Right cardiac atrium (tissue), 5 donors: ENCODE measurements at regions not wholly inside any gene's neighbourhood (a gene's known extent, or its start where the extent isn't known, plus 50 kb on each side); places are given as distances from the start of the nearest gene placed in this dataset.

ENCODE experiments used
- ATAC-seq, 2 donors: fragments of 200-7000 bp; cut with Tn5 transposase; one replicate each; pipeline versions ENCODE4 v1.8.0 to v1.9.1; 2020; ENCODE audit warnings: moderate library complexity in 2 of 2, mild to moderate bottlenecking in 1 of 2
- DNase-seq, 3 donors: peaks; one replicate each; pipeline ENCODE4 v3.0.0-alpha.2; 2020
- H3K27ac ChIP-seq: one replicate; pipeline ENCODE4 v1.5.1; 2013; ENCODE audit warnings: mild to moderate bottlenecking, low read length, control low read depth, moderate library complexity
- H3K27me3 ChIP-seq: one replicate; pipeline ENCODE4 v1.6.1; 2013; ENCODE audit not compliant: control insufficient read depth, insufficient read depth
- H3K4me1 ChIP-seq: one replicate; pipeline ENCODE4 v1.6.1; 2013; ENCODE audit warnings: low read length; ENCODE audit not compliant: control insufficient read depth, insufficient read depth
- H3K4me3 ChIP-seq: one replicate; pipeline ENCODE4 v1.5.1; 2013; ENCODE audit warnings: low read length, control low read depth
- H3K9me3 ChIP-seq: one replicate; pipeline ENCODE4 v1.6.1; 2013; ENCODE audit warnings: low read length; ENCODE audit not compliant: control insufficient read depth
- WGBS: extraction: QIAGEN DNeasy Blood & Tissue Kit; methylation state at CpG from one replicate; pipeline ENCODE4 v1.1.7; 2013; 5-methylcytosine and 5-hydroxymethylcytosine counted together
- intact Hi-C, 4 donors: fragments of 100-400 bp; cut with DNase I; formaldehyde crosslinking; loops; one replicate each; pipeline versions ENCODE4 v1.11.0 to v1.14.0; 2022 to 2023
- donor health status: healthy with polysubstance abuse.
- donor health status: DM: no; HTN: yes; CAD: no.
- donor health status: DM: no; HTN: no; CAD: no.
- donor health status: DM: no; HTN: yes; CAD: no; lungs with severe emphysema.
- donor health status: DM: yes; HTN: yes; CAD: no.

DNA sequence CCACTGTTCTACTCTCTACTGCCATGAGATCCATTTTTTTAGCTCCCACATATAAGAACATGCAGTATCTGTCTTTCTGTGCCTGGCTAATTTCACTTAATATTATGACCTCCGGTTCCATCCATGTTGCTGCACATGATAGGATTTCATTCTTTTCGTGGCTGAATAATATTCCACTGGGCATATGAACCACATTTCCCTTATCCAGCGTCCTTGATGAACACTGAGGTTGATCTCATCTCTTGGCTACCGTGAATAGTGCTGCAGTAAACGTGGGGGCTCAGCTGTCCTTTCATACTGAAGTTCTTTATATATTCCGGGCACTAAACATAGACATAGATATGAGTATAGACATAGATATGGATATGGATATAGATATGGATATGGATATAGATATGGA, 109.3 kb upstream of the TNRC6C start:
- DNase-seq = no peak
- Histone ChIP-seq H3K9me3 (no peaks in the 10 kb centered on the region), H3K4me3 (no peak overlapping the region), H3K27ac (no peak overlapping the region), H3K4me1 (no peaks in the 10 kb centered on the region), H3K27me3 (no peaks in the 10 kb centered on the region)
- WGBS = 83% methylated on average over 6 of the region's 6 CpGs
- intact Hi-C loops = no loop called here
- no peak for ATAC-seq

GRCh38 chr17:77851921-77852320, 106.6 kb upstream of the TNRC6C start:
- no peak for DNase-seq
- Histone ChIP-seq H3K27ac (no peak overlapping the region), H3K27me3 (no peaks in the 10 kb centered on the region), H3K9me3 (no peaks in the 10 kb centered on the region), H3K4me3 (no peak overlapping the region), H3K4me1 (no peaks in the 10 kb centered on the region)
- no peak for ATAC-seq
- WGBS = 86% methylated on average over 5 of the region's 5 CpGs
- intact Hi-C loops = no loop called here

GRCh38 chr17:77852731-77853130, 105.8 kb upstream of the TNRC6C start:
- Histone ChIP-seq H3K27ac (no peak overlapping the region), H3K9me3 (no peaks in the 10 kb centered on the region), H3K4me1 (no peaks in the 10 kb centered on the region), H3K27me3 (no peaks in the 10 kb centered on the region), H3K4me3 (no peak overlapping the region)
- ATAC-seq (peak in 1 of 2 donors; percentile 32), DNase-seq (no peak)
- 95% methylated on average over 16 of the region's 16 CpGs for WGBS
- intact Hi-C loops = no loop called here

- H3K27ac ChIP-seq = no peak overlapping the region
- ATAC-seq (no peak), DNase-seq (peak in 1 of 3 donors; percentile 18)
- no peak overlapping the region for H3K4me3 ChIP-seq
- 88% methylated on average over 20 of the region's 20 CpGs for WGBS
- intact Hi-C loops = no loop called here
- no peaks in the 10 kb centered on the region for H3K4me1 ChIP-seq
- no peaks in the 10 kb centered on the region for H3K9me3 ChIP-seq
- no peaks in the 10 kb centered on the region for H3K27me3 ChIP-seq
Observed at GRCh38 chr17:77853191-77853977, 105.1 kb upstream of the TNRC6C start.

DNA sequence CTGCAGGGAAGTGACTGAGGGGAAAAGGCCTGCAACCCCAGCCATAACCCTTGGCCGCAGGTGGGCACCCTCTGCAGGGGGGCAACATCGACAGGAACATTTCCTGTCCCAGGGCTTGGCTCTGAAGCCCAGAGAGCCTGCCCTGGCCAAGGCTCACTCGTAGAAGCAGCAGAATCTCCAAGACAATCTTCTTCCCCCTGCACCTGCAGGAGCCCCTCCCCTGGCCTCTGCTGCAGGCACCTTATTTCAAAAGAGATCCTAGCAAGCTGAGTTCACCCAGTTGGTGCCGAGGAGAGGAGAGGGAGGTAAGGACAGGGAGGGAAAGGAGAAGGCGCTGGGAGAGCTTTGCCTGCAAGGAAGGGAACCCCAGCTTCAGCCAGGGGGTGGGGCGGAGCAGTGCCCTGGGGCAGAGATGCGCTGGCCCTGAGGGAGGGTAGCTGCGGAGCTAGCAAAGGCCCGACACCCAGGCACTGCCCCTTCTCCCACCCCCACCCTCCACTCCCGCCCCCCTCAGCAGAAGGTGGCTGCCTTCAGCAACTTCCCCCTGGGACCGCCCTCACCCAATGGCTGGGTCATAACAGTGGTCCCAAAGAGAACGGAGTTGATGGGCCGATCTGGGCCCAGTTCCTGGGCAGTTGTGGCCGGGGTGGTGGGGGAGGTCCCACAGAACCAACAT, 104.3 kb upstream of the TNRC6C start:
- Histone ChIP-seq H3K4me1 (no peaks in the 10 kb centered on the region), H3K27me3 (no peaks in the 10 kb centered on the region), H3K4me3 (no peak overlapping the region), H3K9me3 (no peaks in the 10 kb centered on the region), H3K27ac (no peak overlapping the region)
- DNase-seq = no peak
- WGBS = 86% methylated on average over 14 of the region's 14 CpGs
- no peak for ATAC-seq
- intact Hi-C loops = no loop called here

DNA sequence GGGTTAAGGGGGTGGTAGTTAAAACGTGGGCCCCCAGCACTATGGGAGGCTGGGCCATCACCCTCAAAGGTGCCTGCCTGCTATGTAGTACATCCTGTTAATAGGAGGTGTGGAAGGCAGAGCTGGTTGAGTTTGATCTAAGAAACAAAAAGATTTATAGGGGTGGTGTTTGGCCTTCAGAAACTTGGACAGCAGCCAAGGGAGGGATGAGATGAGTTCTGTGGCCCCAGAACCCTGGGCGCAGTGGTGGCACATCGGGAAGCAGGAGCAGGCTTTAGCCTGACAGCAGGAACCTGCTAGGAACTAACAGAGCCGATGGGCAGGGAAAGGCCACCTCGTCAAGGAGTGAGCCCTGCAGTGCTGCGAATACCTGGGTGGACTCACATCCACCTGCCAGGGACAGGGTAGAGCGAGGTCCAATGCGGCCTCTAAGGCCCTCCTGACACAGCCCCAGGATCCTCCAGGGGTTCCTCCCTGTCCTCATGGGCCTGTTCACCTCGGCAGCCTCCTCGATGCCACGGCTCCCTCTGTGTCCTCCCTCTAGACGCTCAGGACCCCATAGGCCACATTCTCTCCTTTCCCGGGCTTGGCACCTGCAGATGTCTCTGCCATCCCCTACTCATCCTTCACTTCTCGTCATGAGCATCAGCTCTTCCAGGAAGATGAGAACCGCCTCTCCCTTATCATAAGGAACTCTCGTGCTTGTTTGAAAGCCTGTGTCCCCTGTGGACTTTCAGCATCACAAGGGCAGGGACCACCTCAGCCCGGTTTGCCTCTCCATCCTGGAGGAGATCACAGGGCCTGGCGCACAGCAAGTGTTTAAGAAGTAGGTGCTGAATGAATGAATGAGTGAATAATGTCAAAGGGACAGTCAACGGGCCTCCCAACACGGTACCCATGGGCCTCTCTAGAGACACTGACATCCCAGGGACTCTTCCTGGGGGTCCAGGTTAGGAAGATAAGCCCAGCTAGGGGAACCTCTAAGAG, 103.5 kb upstream of the TNRC6C start:
- ATAC-seq = no peak
- no peak for DNase-seq

GRCh38 chr17:77856551-77857305, 101.8 kb upstream of the TNRC6C start:
- intact Hi-C loops = no loop called here
- WGBS = 84% methylated on average over 20 of the region's 20 CpGs
- no peaks in the 10 kb centered on the region for H3K27me3 ChIP-seq
- no peak overlapping the region for H3K27ac ChIP-seq
- DNase-seq (no peak), ATAC-seq (no peak)
- no peaks in the 10 kb centered on the region for H3K9me3 ChIP-seq
- no peak overlapping the region for H3K4me3 ChIP-seq
- no peaks in the 10 kb centered on the region for H3K4me1 ChIP-seq

More for the DNA sequence above, 103.5 kb upstream of the TNRC6C start:
- no peak overlapping the region for H3K4me3 ChIP-seq
- WGBS = 91% methylated on average over 20 of the region's 20 CpGs
- no peaks in the 10 kb centered on the region for H3K4me1 ChIP-seq
- no peak overlapping the region for H3K27ac ChIP-seq
- H3K27me3 ChIP-seq = no peaks in the 10 kb centered on the region
- H3K9me3 ChIP-seq = no peaks in the 10 kb centered on the region
- intact Hi-C loops = no loop called here

DNA sequence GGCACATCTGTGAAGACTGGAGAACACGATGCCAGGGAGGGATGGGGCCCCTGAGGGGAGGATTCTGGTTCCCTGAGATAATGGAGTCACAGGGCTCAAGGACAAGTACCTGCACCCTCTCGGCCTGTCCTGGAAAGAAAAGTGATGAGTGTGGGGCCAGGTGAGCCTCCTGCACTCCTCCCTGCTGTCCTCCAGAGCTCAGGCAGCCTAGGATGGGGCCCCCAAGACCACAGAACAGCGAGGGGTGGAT, 101.3 kb upstream of the TNRC6C start:
- ATAC-seq (no peak), DNase-seq (no peak)
- H3K4me3 ChIP-seq = no peak overlapping the region
- H3K27me3 ChIP-seq = no peaks in the 10 kb centered on the region
- intact Hi-C loops = no loop called here
- H3K9me3 ChIP-seq = no peaks in the 10 kb centered on the region
- H3K27ac ChIP-seq = no peak overlapping the region
- H3K4me1 ChIP-seq = no peaks in the 10 kb centered on the region
- WGBS = 83% methylated on average over 3 of the region's 3 CpGs

- intact Hi-C loops = no loop called here
- Histone ChIP-seq H3K4me3 (no peak overlapping the region), H3K27me3 (no peaks in the 10 kb centered on the region), H3K9me3 (no peaks in the 10 kb centered on the region), H3K27ac (no peak overlapping the region), H3K4me1 (no peaks in the 10 kb centered on the region)
- no peak for DNase-seq
- WGBS = 92% methylated on average over 3 of the region's 3 CpGs
- no peak for ATAC-seq
Observed at GRCh38 chr17:77857613-77858012, 100.9 kb upstream of the TNRC6C start.

DNA sequence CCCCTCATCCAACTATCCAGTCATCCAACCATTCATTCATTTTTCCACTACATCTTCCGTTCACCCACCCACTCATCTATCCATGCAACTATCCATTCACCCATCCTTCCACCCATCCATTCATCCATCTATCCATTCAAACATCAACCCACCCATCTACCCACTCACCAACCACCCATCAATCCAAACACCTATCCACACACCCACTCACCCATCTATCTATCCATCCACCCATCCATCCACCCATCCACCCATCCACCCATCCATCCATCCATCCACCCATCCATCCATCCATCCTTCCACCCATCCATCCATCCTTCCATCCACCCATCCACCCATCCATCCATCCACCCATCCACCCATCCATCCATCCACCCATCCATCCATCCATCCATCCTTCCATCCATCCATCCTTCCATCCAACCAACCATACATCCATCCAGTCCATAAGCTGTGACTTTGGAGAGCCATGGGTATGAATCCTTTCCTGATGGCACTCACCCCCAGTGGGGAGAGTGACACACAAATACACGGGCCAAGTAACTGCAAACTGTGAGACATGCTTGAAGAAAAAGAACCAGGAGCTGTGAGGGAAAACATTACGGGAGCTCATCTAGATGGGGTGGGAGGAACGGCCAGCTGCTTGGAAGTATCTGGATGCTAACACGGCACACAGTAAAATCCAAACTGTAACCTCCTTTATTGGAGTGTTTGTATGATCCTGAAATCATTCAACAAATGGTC, 100.0 kb upstream of the TNRC6C start:
- DNase-seq (no peak), ATAC-seq (no peak)
- Histone ChIP-seq H3K4me1 (no peaks in the 10 kb centered on the region), H3K27me3 (no peaks in the 10 kb centered on the region), H3K9me3 (no peaks in the 10 kb centered on the region), H3K27ac (no peak overlapping the region), H3K4me3 (no peak overlapping the region)
- WGBS = 68% methylated on average over 5 of the region's 5 CpGs
- intact Hi-C loops = no loop called here
